ENCODE measurements at regions not wholly inside any gene's neighbourhood (a gene's known extent, or its start where the extent isn't known, plus 50 kb on each side); places are given as distances from the start of the nearest gene placed in this dataset.

GRCh38 chr6:170117111-170117972, 173.5 kb downstream of the DLL1 start:
- DNase-seq = no peak
- Histone ChIP-seq H3K27me3 (ENCODE audit: insufficient read depth, low read depth, severe bottlenecking) (no peaks in the 10 kb centered on the region), H3K27ac (no peak overlapping the region), H3K9me3 (ENCODE audit: severe bottlenecking) (peaks cover 8% of the 10 kb centered on the region), H3K4me3 (ENCODE audit: low read depth, low read length) (no peak overlapping the region), H3K36me3 (no peaks in the 10 kb centered on the region)
- TF ChIP-seq, protein P1, sequence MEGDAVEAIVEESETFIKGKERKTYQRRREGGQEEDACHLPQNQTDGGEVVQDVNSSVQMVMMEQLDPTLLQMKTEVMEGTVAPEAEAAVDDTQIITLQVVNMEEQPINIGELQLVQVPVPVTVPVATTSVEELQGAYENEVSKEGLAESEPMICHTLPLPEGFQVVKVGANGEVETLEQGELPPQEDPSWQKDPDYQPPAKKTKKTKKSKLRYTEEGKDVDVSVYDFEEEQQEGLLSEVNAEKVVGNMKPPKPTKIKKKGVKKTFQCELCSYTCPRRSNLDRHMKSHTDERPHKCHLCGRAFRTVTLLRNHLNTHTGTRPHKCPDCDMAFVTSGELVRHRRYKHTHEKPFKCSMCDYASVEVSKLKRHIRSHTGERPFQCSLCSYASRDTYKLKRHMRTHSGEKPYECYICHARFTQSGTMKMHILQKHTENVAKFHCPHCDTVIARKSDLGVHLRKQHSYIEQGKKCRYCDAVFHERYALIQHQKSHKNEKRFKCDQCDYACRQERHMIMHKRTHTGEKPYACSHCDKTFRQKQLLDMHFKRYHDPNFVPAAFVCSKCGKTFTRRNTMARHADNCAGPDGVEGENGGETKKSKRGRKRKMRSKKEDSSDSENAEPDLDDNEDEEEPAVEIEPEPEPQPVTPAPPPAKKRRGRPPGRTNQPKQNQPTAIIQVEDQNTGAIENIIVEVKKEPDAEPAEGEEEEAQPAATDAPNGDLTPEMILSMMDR (IDR thresholded peaks at IDR 0.05; ENCODE audit: low read depth, low read length) = no peak

DNA sequence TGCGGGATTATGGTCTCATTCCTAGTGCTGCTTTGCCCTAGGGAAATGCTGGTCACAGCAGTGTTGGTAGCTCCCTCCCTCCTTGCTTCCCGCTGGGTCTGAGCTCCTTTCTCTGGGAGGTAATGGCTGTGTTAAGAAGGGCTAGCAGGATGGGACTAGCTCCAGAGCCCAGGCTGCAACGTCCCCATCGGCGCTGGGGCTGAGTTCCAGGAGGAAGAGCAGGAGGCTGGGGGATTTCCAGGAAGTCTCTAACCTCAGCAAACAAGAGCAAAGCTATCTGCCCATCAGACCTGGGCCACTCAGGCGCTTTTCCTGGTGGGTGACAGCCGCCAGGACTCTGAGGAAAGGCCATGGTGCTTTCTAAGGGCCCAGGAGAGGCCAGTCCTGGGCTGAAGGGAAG, 174.2 kb downstream of the DLL1 start:
- Histone ChIP-seq H3K4me3 (ENCODE audit: low read depth, low read length) (no peak overlapping the region), H3K27me3 (ENCODE audit: insufficient read depth, low read depth, severe bottlenecking) (no peaks in the 10 kb centered on the region), H3K36me3 (no peaks in the 10 kb centered on the region), H3K27ac (no peak overlapping the region), H3K9me3 (ENCODE audit: severe bottlenecking) (peaks cover 8% of the 10 kb centered on the region)
- TF ChIP-seq, protein P1 (IDR thresholded peaks at IDR 0.05; ENCODE audit: low read depth, low read length) = no peak
- no peak for DNase-seq

GRCh38 chr6:170114956-170115855, 175.7 kb downstream of the DLL1 start:
- Histone ChIP-seq H3K4me3 (ENCODE audit: low read depth, low read length) (no peak overlapping the region), H3K27me3 (ENCODE audit: insufficient read depth, low read depth, severe bottlenecking) (no peaks in the 10 kb centered on the region), H3K9me3 (ENCODE audit: severe bottlenecking) (peaks cover 3% of the 10 kb centered on the region), H3K27ac (no peak overlapping the region), H3K36me3 (no peaks in the 10 kb centered on the region)
- TF ChIP-seq, protein P1 (IDR thresholded peaks at IDR 0.05; ENCODE audit: low read depth, low read length) = no peak
- DNase-seq = peak; percentile 3

GRCh38 chr6:170114187-170114945, 176.5 kb downstream of the DLL1 start:
- TF ChIP-seq, protein P1 (IDR thresholded peaks at IDR 0.05; ENCODE audit: low read depth, low read length) = no peak
- DNase-seq = no peak
- H3K9me3 ChIP-seq (ENCODE audit: severe bottlenecking) = no peaks in the 10 kb centered on the region
- no peaks in the 10 kb centered on the region for H3K36me3 ChIP-seq
- no peaks in the 10 kb centered on the region for H3K27me3 ChIP-seq (ENCODE audit: insufficient read depth, low read depth, severe bottlenecking)
- H3K4me3 ChIP-seq (ENCODE audit: low read depth, low read length) = no peak overlapping the region
- no peak overlapping the region for H3K27ac ChIP-seq

- no peak overlapping the region for H3K27ac ChIP-seq
- no peaks in the 10 kb centered on the region for H3K27me3 ChIP-seq (ENCODE audit: insufficient read depth, low read depth, severe bottlenecking)
- H3K4me3 ChIP-seq (ENCODE audit: low read depth, low read length) = no peak overlapping the region
- H3K36me3 ChIP-seq = no peaks in the 10 kb centered on the region
- TF ChIP-seq, protein P1 (IDR thresholded peaks at IDR 0.05; ENCODE audit: low read depth, low read length) = no peak
- H3K9me3 ChIP-seq (ENCODE audit: severe bottlenecking) = no peaks in the 10 kb centered on the region
- no peak for DNase-seq
These were observed 177.7 kb downstream of the DLL1 start for GRCh38 chr6:170113141-170113540.
